Superior temporal gyrus (tissue), 1 donor: ENCODE measurements at regions not wholly inside any gene's neighbourhood (a gene's known extent, or its start where the extent isn't known, plus 50 kb on each side); places are given as distances from the start of the nearest gene placed in this dataset.
"Not testable (repeated sequence)": the region's sequence is repeated elsewhere in the genome, so short reads cannot be mapped to it uniquely, and the experiment has no call there.

ENCODE experiments used
- DNase-seq: peaks from one replicate; pipeline ENCODE4 v3.0.0-alpha.2; 2016; ENCODE audit errors: extremely low spot score

DNA sequence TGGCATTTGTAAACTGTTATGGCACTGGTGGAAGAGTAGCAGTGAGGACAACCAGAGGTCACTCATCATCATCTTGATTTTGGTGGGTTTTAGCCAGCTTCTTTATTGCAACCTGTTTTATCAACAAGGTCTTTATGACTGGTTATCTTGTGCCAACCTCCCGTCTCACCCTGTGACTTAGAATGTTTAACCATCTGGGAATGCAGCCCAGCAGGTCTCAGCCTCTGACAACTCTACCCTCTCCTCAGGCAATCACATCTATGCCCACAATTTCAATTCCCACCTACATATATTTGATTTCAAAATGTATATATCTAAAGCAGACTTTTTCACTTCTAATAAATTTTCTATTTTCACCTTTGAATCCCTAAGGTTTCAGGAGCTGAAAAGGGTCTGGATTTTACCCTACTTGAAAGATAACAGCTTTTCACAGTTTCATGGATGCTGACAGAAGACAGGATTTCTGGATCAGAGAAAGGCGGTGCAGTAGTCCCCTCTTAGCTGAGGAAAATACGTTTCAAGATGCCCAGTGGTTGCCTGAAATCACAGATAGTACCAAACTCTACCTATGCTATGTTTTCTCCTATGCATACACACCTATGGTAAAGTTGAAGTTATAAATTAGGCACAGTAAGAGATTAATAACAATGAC lies 1171.8 kb downstream of the DIAPH3 start:
- no peak for DNase-seq

- no peak for DNase-seq
These were observed 1171.2 kb downstream of the DIAPH3 start for GRCh38 chr13:58992478-58993042.

DNA sequence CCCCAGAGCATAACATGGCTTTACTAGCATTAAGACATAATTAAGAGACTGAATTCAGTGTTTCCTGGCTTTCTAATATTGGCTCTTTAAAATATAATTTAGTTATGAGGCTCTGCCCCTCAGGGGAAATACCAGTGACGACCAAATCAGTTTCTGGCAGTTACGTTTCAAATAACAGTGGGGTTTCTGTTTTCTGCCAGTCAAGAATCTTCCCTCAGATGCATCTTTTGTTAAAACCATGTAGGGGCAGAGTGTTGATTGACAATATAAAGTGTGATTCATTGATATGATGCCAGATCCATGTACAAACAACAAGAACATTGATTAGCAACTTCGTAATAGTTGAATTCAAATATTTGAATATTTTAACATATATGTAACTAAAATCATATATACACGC lies 1169.7 kb downstream of the DIAPH3 start:
- no peak for DNase-seq

GRCh38 chr13:58994777-58995176 lies 1169.0 kb downstream of the DIAPH3 start:
- no peak for DNase-seq

GRCh38 chr13:58998716-58999115 lies 1165.0 kb downstream of the DIAPH3 start:
- DNase-seq: no peak

DNA sequence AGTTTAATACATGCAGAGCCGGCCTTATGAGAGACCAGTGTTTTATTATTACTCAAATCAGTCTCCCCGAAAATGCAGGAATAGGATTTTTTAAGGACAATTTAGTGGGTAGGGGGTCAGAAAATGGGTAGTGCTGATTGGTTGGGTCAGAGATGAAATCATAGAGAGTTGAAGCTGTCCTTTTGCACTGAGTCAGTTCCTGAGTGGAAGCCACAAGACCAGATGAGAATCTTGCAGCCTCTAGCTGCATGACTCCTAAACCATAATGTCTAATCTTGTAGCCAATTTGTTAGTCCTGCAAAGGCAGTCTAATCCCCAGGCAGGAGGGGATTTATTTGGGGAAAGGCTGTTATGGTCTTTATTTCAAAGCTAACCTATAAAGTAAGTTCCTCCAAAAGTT lies 1163.9 kb downstream of the DIAPH3 start:
- no peak for DNase-seq

DNA sequence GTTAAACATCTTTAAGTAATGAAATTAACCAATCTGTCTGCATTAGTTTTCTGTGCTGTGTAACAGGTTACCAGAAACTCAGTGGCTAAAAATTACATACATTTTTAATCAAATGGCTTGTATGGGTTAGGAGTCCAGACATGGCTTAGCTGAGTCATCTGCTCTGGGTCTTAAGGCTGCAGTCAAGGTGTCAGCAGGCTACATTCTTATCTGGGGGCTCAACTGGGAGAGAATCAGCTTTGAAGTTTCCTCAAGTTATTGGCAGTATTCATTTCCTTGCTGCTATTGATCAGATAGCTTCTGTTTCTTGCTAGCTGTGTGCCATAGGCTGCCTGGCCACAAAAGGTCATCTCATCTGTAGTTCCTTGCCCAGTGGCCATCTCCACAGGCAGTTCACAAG lies 1163.0 kb downstream of the DIAPH3 start:
- no peak for DNase-seq

DNA sequence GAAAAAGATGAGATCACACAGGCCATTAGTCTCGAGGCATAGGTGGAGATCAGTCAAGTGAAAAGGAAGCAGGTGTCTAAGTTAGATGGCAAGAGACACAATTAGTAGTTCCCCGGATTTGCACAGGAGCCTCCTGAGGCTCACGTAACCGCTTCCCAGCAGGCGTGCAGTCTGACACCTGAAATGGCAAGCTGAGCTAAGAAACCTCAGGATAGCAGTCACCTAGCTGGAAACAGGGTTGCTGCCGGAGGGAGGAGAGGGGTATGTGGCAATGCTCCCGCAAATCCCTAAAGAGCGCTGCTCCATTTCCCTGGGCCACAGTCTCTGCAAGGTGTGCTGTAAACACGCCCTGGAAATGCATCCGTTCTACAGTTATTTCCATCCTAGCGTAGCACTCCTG lies 1151.0 kb downstream of the DIAPH3 start:
- DNase-seq: no peak

GRCh38 chr13:59016250-59016649 lies 1147.5 kb downstream of the DIAPH3 start:
- DNase-seq: no peak

DNA sequence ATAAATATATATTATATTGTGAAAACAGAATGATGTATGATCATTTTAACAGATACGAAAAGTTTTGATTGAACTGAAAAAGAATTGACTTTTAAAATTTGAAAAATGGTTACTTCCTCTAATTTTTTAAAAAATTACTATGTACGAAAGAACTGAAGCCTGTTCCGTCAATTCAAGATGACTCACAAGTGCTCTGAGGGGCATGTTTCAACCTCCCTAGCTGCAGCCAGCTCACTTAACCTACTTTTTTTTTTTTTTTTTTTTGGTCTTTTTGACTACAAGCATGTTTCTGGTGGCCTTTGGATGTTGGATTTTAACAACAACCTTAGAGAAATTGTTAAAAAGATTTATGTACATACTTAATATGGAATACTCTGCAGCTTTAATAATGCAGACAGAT lies 1139.3 kb downstream of the DIAPH3 start:
- DNase-seq: no peak

GRCh38 chr13:59034198-59034597 lies 1129.5 kb downstream of the DIAPH3 start:
- no peak for DNase-seq

- DNase-seq: peak; percentile 11
These were observed 1124.9 kb downstream of the DIAPH3 start for GRCh38 chr13:59038824-59039223.

GRCh38 chr13:59043016-59043415 lies 1120.7 kb downstream of the DIAPH3 start:
- no peak for DNase-seq

DNA sequence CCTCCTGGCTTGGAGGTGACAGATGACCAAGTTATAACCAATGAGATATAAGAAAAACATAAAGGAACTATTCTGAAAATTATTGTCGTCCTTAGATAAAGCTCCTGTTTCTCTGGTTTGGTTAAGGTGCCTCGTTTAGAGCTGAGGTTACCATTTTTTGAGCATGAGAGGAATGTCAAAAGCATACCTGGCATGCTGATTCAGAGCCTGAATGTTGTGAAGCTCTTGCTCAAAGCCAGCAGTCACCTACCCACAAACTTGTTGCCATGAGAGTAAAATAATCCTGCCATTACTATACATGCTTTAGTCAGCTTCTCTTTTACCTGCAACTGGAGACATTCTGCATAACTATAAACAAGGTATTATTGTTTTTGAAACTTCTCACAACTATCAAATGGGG lies 1116.2 kb downstream of the DIAPH3 start:
- no peak for DNase-seq

- DNase-seq: no peak
These were observed 1102.1 kb downstream of the DIAPH3 start for GRCh38 chr13:59061621-59062020.

DNA sequence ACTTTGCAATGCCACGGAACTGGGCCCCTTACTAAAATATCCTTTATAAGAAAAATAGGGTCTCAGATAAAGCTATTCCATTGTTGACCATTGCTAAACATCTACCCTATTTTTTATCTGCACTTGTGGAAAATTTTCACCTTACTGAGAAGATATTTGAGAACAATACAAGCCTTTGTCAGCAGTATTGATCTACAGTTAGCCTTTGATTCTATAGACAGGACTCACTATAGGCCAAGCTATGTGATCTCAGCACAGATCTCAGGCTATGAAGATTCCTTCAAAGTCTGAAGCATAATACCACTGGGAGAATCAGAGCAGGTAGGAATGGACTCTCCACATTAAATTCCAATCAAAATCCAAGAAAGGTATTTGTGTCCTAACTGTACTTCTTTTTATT lies 1099.7 kb downstream of the DIAPH3 start:
- no peak for DNase-seq

GRCh38 chr13:59076386-59076785 lies 1087.3 kb downstream of the DIAPH3 start:
- not testable (repeated sequence) for DNase-seq

DNA sequence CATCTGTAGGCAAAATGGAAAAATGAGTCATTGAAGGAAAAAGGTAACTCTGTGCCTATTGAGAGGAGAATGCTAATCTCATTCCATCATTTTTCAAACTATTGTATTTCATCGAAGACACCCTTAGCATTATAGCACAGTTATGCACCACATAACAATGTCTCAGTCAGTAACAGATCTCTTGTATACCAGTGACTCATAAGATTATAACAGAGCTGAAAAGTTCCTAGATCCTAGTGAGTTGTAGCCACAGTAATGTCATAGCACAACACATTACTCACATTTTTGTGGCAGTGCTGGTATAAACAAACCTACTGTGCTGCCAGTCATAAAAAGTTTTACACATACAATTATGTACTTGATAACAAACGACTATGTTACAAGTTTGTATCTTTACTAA lies 1077.6 kb downstream of the DIAPH3 start:
- no peak for DNase-seq

GRCh38 chr13:59088716-59089115 lies 1075.0 kb downstream of the DIAPH3 start:
- no peak for DNase-seq

GRCh38 chr13:59094181-59094580 lies 1069.5 kb downstream of the DIAPH3 start:
- DNase-seq: no peak

GRCh38 chr13:59099182-59099974 lies 1064.3 kb downstream of the DIAPH3 start:
- DNase-seq: no peak

- no peak for DNase-seq
These were observed 1060.5 kb downstream of the DIAPH3 start for GRCh38 chr13:59103004-59103768.
